Heart left ventricle (tissue), 13 donors: ENCODE measurements at regions not wholly inside any gene's neighbourhood (a gene's known extent, or its start where the extent isn't known, plus 50 kb on each side); places are given as distances from the start of the nearest gene placed in this dataset.

Source experiments
- POLR2A ChIP-seq, 2 donors: fragments of 450-650 bp; IDR thresholded peaks; one replicate each; pipeline ENCODE4 v1.6.1; 2017; ENCODE audit warnings: antibody characterized with exemption in 2 of 2, mild to moderate bottlenecking in 2 of 2, moderate library complexity in 2 of 2
- TF ChIP-seq, protein P1 (sequence below), 12 donors: fragments of 200-600 bp; sonication (generic) in 4 of 12; IDR thresholded peaks; one replicate each; pipeline versions ENCODE4 v1.5.0 to v1.8.0; 2018 to 2022; ENCODE audit warnings: antibody characterized with exemption in 12 of 12, mild to moderate bottlenecking in 5 of 12
- donor health status: ischemic (EF 13 %, LVEDD 7.1; RV severe dilation, severe dysfunction).
- donor health status: DM: no; HTN: yes; CAD: no.
- donor health status: DM: no; HTN: no; CAD: no.
- donor health status: ischemic (EF 25% LVEDD 6.9; RV normal size, moderate dysfunction).
- donor health status: ischemic (EF 25% LVEDD 5.7; RV mildly dilated, moderate dysfunction).
- donor health status: ischemic (EF 35%, LVEDD 5.7; RV mildly dilated, moderate dysfunction).
- donor health status: nonischemic (EF 11% LVEDD 7.7; RV severe dilation, severe dysfunction).
- donor health status: DM: yes; HTN: yes; CAD: no.
- donor health status: PGD.
- donor health status: ischemic (EF 29% LVEDD 5.4; RV normal size, mild dysfunction).
- donor health status: nonischemic (EF 23%, LVEDD 6.1; RV moderate dilation, normal function).

DNA sequence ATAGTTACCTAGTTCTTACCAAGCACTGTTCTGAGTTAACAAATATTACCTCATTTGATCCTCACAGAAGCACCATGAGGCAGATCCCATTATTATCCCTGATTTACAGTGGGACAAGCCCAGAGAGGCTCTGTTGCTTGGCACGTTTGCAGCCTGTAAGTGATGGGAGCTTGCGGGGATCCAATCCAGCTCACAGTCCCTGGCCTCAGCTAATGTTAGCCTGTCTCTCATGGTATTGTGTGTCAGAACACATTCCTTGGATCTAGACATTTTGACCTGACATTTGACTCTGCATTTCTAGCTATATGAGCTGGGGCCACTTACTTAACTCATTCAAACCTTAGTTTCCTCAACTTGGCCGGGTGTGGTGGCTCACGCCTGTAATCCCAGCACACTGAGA is 246.9 kb upstream of the LRTM1 start:
- TF ChIP-seq, protein P1, sequence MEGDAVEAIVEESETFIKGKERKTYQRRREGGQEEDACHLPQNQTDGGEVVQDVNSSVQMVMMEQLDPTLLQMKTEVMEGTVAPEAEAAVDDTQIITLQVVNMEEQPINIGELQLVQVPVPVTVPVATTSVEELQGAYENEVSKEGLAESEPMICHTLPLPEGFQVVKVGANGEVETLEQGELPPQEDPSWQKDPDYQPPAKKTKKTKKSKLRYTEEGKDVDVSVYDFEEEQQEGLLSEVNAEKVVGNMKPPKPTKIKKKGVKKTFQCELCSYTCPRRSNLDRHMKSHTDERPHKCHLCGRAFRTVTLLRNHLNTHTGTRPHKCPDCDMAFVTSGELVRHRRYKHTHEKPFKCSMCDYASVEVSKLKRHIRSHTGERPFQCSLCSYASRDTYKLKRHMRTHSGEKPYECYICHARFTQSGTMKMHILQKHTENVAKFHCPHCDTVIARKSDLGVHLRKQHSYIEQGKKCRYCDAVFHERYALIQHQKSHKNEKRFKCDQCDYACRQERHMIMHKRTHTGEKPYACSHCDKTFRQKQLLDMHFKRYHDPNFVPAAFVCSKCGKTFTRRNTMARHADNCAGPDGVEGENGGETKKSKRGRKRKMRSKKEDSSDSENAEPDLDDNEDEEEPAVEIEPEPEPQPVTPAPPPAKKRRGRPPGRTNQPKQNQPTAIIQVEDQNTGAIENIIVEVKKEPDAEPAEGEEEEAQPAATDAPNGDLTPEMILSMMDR (IDR thresholded peaks at IDR 0.05), result no peak
- no peak for TF ChIP-seq POLR2A (IDR thresholded peaks at IDR 0.05)
